ENCODE measurements at regions not wholly inside any gene's neighbourhood (a gene's known extent, or its start where the extent isn't known, plus 50 kb on each side); places are given as distances from the start of the nearest gene placed in this dataset.

- TF ChIP-seq CTCF (conservative IDR thresholded peaks at IDR 0.05 in 1 of 2, IDR thresholded peaks at IDR 0.05 in 1 of 2; ENCODE audit: low read depth in 1 of 2, low read length in 2 of 2) (no peak), EZH2 (IDR thresholded peaks at IDR 0.05; ENCODE audit: low read length, missing control alignments) (no peak)
These were observed 66.4 kb upstream of the RUNX3 start for GRCh38 chr1:24996456-24996855.
